Kidney (tissue), 13 donors: ENCODE measurements at regions not wholly inside any gene's neighbourhood (a gene's known extent, or its start where the extent isn't known, plus 50 kb on each side); places are given as distances from the start of the nearest gene placed in this dataset.

Source experiments
- DNase-seq, 5 donors: peaks; one replicate each; pipeline ENCODE4 v3.0.0-alpha.2; 2013 to 2020
- FAIRE-seq: peaks from 2 replicates; lab custom pipeline; 2012; peaks lifted over from hg19 to GRCh38; lab: Jason Lieb, UNC
- H3K27ac ChIP-seq, 2 donors: one replicate each; pipeline ENCODE4 v1.7.0; 2013; ENCODE audit warnings: low read depth in 2 of 2, low read length in 2 of 2, inconsistent platforms in 1 of 2
- H3K27me3 ChIP-seq: one replicate; pipeline ENCODE4 v1.7.1; 2013; ENCODE audit warnings: low read length, inconsistent platforms; ENCODE audit not compliant: control insufficient read depth, insufficient read depth
- H3K36me3 ChIP-seq, 3 donors: one replicate each; pipeline versions ENCODE4 v1.7.0 to v1.7.1; 2013; ENCODE audit warnings: low read length in 3 of 3, control low read depth in 1 of 3, inconsistent platforms in 1 of 3; ENCODE audit not compliant: insufficient read depth in 3 of 3, control insufficient read depth in 2 of 3
- H3K4me1 ChIP-seq, 3 donors: one replicate each; pipeline versions ENCODE4 v1.7.0 to v1.7.1; 2013; ENCODE audit warnings: low read length in 3 of 3, inconsistent platforms in 1 of 3, low read depth in 1 of 3; ENCODE audit not compliant: control insufficient read depth in 2 of 3, insufficient read depth in 2 of 3
- H3K4me3 ChIP-seq, 3 donors: one replicate each; pipeline versions ENCODE4 v1.7.0 to v1.8.1; 2013; ENCODE audit warnings: low read length in 3 of 3, control low read depth in 1 of 3, inconsistent platforms in 1 of 3
- H3K9ac ChIP-seq, 3 donors: one replicate each; pipeline versions ENCODE4 v1.7.0 to v1.7.1; 2013; ENCODE audit warnings: low read length in 3 of 3, control low read depth in 1 of 3, inconsistent platforms in 1 of 3
- H3K9me3 ChIP-seq, 3 donors: one replicate each; pipeline versions ENCODE4 v1.7.0 to v1.7.1; 2013; ENCODE audit warnings: low read length in 3 of 3, control low read depth in 1 of 3, inconsistent platforms in 1 of 3; ENCODE audit not compliant: control insufficient read depth in 2 of 3, insufficient read depth in 1 of 3
- intact Hi-C: fragments of 100-400 bp; cut with DNase I; formaldehyde crosslinking; loops from one replicate; pipeline ENCODE4 v1.11.1; 2022
- TF ChIP-seq, protein P1 (sequence below): IDR thresholded peaks from 3 replicates; pipeline ENCODE4 v1.5.1; 2012; ENCODE audit warnings: mild to moderate bottlenecking, moderate library complexity, borderline replicate concordance; ENCODE audit not compliant: insufficient read depth; ENCODE audit errors: extremely low read depth
- donor health status: control.
- donor health status: control.
- donor health status: control.
- donor health status: control.
- donor health status: control.
- donor health status: DM: yes; HTN: yes; CAD: no.
- donor health status: Normal renal cell carcinoma (clear cell type).

DNA sequence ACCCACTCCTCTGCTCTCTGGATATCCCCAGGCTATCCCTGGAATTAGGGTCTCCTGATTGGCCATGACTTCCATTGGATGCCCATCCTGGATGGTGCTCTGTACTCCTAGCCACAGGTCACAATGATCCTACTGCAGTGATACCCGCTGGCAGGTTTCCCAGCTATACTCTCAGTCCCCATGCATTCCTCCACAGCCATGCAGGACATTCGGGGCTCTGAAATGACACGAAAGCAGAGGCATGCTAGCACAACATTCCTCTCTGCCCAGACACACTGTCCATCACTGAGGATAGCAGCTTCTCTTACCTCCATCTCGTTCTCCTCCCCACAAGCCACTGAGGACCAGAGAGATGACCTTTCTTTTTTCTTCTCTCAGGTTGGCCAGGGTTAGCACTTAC lies 51.7 kb upstream of the SPATS2L start:
- DNase-seq (no peak), FAIRE-seq (no peak)
- Histone ChIP-seq H3K36me3 (no peaks in the 10 kb centered on the region), H3K4me3 (no peak overlapping the region), H3K9ac (no peak overlapping the region), H3K27me3 (no peaks in the 10 kb centered on the region), H3K27ac (no peak overlapping the region), H3K4me1 (peaks cover 0 to 4% (median 3%) of the 10 kb centered on the region in 3 donors), H3K9me3 (no peaks in the 10 kb centered on the region)
- intact Hi-C loops: no loop called here
- TF ChIP-seq, protein P1, sequence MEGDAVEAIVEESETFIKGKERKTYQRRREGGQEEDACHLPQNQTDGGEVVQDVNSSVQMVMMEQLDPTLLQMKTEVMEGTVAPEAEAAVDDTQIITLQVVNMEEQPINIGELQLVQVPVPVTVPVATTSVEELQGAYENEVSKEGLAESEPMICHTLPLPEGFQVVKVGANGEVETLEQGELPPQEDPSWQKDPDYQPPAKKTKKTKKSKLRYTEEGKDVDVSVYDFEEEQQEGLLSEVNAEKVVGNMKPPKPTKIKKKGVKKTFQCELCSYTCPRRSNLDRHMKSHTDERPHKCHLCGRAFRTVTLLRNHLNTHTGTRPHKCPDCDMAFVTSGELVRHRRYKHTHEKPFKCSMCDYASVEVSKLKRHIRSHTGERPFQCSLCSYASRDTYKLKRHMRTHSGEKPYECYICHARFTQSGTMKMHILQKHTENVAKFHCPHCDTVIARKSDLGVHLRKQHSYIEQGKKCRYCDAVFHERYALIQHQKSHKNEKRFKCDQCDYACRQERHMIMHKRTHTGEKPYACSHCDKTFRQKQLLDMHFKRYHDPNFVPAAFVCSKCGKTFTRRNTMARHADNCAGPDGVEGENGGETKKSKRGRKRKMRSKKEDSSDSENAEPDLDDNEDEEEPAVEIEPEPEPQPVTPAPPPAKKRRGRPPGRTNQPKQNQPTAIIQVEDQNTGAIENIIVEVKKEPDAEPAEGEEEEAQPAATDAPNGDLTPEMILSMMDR: no peak

DNA sequence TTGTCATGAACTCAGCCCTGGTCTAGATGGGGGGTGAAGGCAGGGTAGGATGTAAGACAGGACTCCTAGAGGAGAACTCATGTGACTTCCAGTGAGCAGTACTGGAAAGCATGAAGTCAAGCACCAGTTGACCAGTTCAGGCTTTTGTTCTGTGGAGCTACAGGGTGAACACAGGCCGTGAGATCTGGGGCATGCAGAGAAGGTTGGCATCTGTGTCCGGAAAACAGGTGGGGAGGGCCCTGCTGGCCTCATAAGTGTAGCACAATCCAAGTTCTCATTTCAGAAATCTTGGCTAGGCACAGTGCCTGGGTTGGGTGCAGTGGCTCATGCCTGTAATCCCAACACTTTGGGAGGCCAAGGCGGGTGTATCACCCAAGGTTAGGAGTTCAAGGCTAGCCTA lies 50.9 kb upstream of the SPATS2L start:
- no peaks in the 10 kb centered on the region for H3K27me3 ChIP-seq
- intact Hi-C loops: no loop called here
- no peaks in the 10 kb centered on the region for H3K9me3 ChIP-seq
- FAIRE-seq (no peak), DNase-seq (no peak)
- peaks cover 0 to 4% (median 3%) of the 10 kb centered on the region in 3 donors for H3K4me1 ChIP-seq
- H3K27ac ChIP-seq: no peak overlapping the region
- H3K4me3 ChIP-seq: no peak overlapping the region
- no peaks in the 10 kb centered on the region for H3K36me3 ChIP-seq
- TF ChIP-seq, protein P1: no peak
- no peak overlapping the region for H3K9ac ChIP-seq
